Tibial nerve (tissue), 4 donors: ENCODE measurements at regions not wholly inside any gene's neighbourhood (a gene's known extent, or its start where the extent isn't known, plus 50 kb on each side); places are given as distances from the start of the nearest gene placed in this dataset.

ENCODE experiments used
- DNase-seq, 2 donors: peaks; one replicate each; pipeline ENCODE4 v3.0.0-alpha.2; 2019; ENCODE audit warnings: low spot score in 2 of 2
- H3K27ac ChIP-seq, 4 donors: fragments of 200-600 bp; sonication (generic) in 3 of 4; one replicate each; pipeline ENCODE4 v1.5.1; 2017 to 2019; ENCODE audit warnings: mild to moderate bottlenecking in 1 of 4
- H3K27me3 ChIP-seq, 2 donors: fragments of 200-600 bp; sonication (generic) in 1 of 2; one replicate each; pipeline versions ENCODE4 v1.5.1 to v1.6.0; 2017 to 2019
- H3K36me3 ChIP-seq, 3 donors: fragments of 200-600 bp; sonication (generic); one replicate each; pipeline ENCODE4 v1.5.1; 2018 to 2019
- H3K4me1 ChIP-seq, 4 donors: fragments of 200-600 bp; sonication (generic) in 3 of 4; one replicate each; pipeline ENCODE4 v1.5.1; 2017 to 2019
- H3K4me3 ChIP-seq, 4 donors: fragments of 200-600 bp; sonication (generic) in 3 of 4; one replicate each; pipeline ENCODE4 v1.5.1; 2017 to 2019; ENCODE audit warnings: mild to moderate bottlenecking in 1 of 4, moderate library complexity in 1 of 4
- H3K9me3 ChIP-seq, 4 donors: fragments of 200-600 bp; sonication (generic) in 3 of 4; one replicate each; pipeline ENCODE4 v1.5.1; 2017 to 2019
- CTCF ChIP-seq, 5 experiments: fragments of 200-600 bp in 3 of 5; fragments of 450-650 bp in 2 of 5; sonication (generic) in 3 of 5; IDR thresholded peaks; one replicate each; pipeline ENCODE4 v1.5.1; 2016 to 2019; ENCODE audit warnings: antibody characterized with exemption in 5 of 5, mild to moderate bottlenecking in 3 of 5, moderate library complexity in 2 of 5
- EP300 ChIP-seq, 2 donors: sonication (generic); formaldehyde crosslinking; IDR thresholded peaks; one replicate each; pipeline ENCODE4 v1.6.1; 2017; ENCODE audit warnings: antibody characterized with exemption in 2 of 2, mild to moderate bottlenecking in 1 of 2
- POLR2A ChIP-seq, 2 donors: fragments of 450-650 bp; IDR thresholded peaks; one replicate each; pipeline ENCODE4 v1.6.1; 2017; ENCODE audit warnings: antibody characterized with exemption in 2 of 2, mild to moderate bottlenecking in 2 of 2, moderate library complexity in 2 of 2
- whole genome bisulfite sequencing, 2 donors: methylation state at CpG; one replicate each; pipeline ENCODE4 v1.1.5; 2018; 5-methylcytosine and 5-hydroxymethylcytosine counted together

GRCh38 chr3:94967196-94967595, 904.3 kb downstream of the NSUN3 start:
- WGBS, 2 donors, result 68 to 73% methylated on average over 2 of the region's 2 CpGs
- Histone ChIP-seq H3K27ac (no peak overlapping the region), H3K4me1 (peaks cover 0 to 13% (median 0%) of the 10 kb centered on the region in 4 donors), H3K36me3 (no peaks in the 10 kb centered on the region), H3K27me3 (no peaks in the 10 kb centered on the region), H3K4me3 (no peak overlapping the region), H3K9me3 (no peaks in the 10 kb centered on the region)
- no peak for TF ChIP-seq CTCF (IDR thresholded peaks at IDR 0.05)
- TF ChIP-seq POLR2A (IDR thresholded peaks at IDR 0.05), result no peak
- TF ChIP-seq EP300 (IDR thresholded peaks at IDR 0.05), result no peak
- no peak for DNase-seq

- H3K27ac ChIP-seq, result no peak overlapping the region
- no peaks in the 10 kb centered on the region for H3K27me3 ChIP-seq
- TF ChIP-seq POLR2A (IDR thresholded peaks at IDR 0.05), result no peak
- H3K4me3 ChIP-seq, result no peak overlapping the region
- DNase-seq, result no peak
- WGBS, 2 donors, result 58 to 65% methylated on average over 1 of the region's 1 CpG
- H3K9me3 ChIP-seq, result peaks cover 0 to 2% (median 0%) of the 10 kb centered on the region in 4 donors
- peaks cover 0 to 13% (median 0%) of the 10 kb centered on the region in 4 donors for H3K4me1 ChIP-seq
- no peaks in the 10 kb centered on the region for H3K36me3 ChIP-seq
Measured at GRCh38 chr3:94968519-94968918, 905.7 kb downstream of the NSUN3 start.

GRCh38 chr3:94972066-94972465, 909.2 kb downstream of the NSUN3 start:
- Histone ChIP-seq H3K36me3 (no peaks in the 10 kb centered on the region), H3K27me3 (no peaks in the 10 kb centered on the region), H3K9me3 (peaks cover 0 to 22% (median 0%) of the 10 kb centered on the region in 4 donors), H3K27ac (no peak overlapping the region), H3K4me3 (no peak overlapping the region), H3K4me1 (peaks cover 0 to 12% (median 0%) of the 10 kb centered on the region in 4 donors)
- WGBS, 2 donors, result 100% methylated on average over 1 of the region's 1 CpG
- TF ChIP-seq EP300 (IDR thresholded peaks at IDR 0.05) (no peak), CTCF (IDR thresholded peaks at IDR 0.05) (no peak), POLR2A (IDR thresholded peaks at IDR 0.05) (no peak)
- DNase-seq, result no peak

GRCh38 chr3:94978084-94978483, 915.2 kb downstream of the NSUN3 start:
- Histone ChIP-seq H3K36me3 (no peaks in the 10 kb centered on the region), H3K4me1 (no peaks in the 10 kb centered on the region), H3K27me3 (no peaks in the 10 kb centered on the region), H3K9me3 (peaks cover 0 to 22% (median 3%) of the 10 kb centered on the region in 4 donors), H3K4me3 (no peak overlapping the region), H3K27ac (no peak overlapping the region)
- TF ChIP-seq POLR2A (IDR thresholded peaks at IDR 0.05) (no peak), CTCF (IDR thresholded peaks at IDR 0.05) (no peak), EP300 (IDR thresholded peaks at IDR 0.05) (no peak)
- no peak for DNase-seq
- WGBS, 2 donors, result 81 to 95% methylated on average over 1 of the region's 1 CpG

GRCh38 chr3:94985778-94986177, 922.9 kb downstream of the NSUN3 start:
- Histone ChIP-seq H3K9me3 (peaks cover 0 to 6% (median 0%) of the 10 kb centered on the region in 4 donors), H3K4me3 (no peak overlapping the region), H3K4me1 (no peaks in the 10 kb centered on the region), H3K27ac (no peak overlapping the region), H3K27me3 (no peaks in the 10 kb centered on the region), H3K36me3 (no peaks in the 10 kb centered on the region)
- DNase-seq, result no peak
- no peak for TF ChIP-seq POLR2A (IDR thresholded peaks at IDR 0.05)
- TF ChIP-seq EP300 (IDR thresholded peaks at IDR 0.05), result no peak
- TF ChIP-seq CTCF (IDR thresholded peaks at IDR 0.05), result no peak
- WGBS, 2 donors, result 74 to 77% methylated on average over 2 of the region's 2 CpGs
